ENCODE measurements at regions not wholly inside any gene's neighbourhood (a gene's known extent, or its start where the extent isn't known, plus 50 kb on each side); places are given as distances from the start of the nearest gene placed in this dataset.

DNA sequence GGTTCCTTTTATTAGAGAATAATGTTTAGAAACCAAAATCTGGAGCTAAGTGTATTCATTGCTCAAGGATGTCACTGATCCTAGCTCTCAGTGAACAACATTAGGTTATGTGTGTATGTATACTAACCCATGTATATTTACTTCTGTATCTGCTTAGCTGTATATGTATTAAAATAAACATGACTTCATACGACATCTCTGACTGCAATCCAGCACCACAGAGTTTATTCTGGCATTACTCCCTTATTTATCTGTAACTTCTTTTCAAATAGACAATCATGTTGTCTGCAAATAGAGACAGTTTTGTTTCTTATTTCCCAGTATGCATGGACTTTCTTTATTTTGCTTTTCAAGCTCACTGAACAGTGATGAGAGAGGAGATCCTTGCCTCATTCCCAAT, 441.0 kb upstream of the NFE2L3 start (continued):
- TF ChIP-seq, protein P1, sequence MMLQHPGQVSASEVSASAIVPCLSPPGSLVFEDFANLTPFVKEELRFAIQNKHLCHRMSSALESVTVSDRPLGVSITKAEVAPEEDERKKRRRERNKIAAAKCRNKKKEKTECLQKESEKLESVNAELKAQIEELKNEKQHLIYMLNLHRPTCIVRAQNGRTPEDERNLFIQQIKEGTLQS (IDR thresholded peaks at IDR 0.05): no peak
- no peak for TF ChIP-seq YY1 (IDR thresholded peaks at IDR 0.05; ENCODE audit: extremely low read depth, insufficient replicate concordance, low read depth, low read length)

- no peak for TF ChIP-seq FOSL1 (IDR thresholded peaks at IDR 0.05; ENCODE audit: low read depth)
- TF ChIP-seq, protein P2, sequence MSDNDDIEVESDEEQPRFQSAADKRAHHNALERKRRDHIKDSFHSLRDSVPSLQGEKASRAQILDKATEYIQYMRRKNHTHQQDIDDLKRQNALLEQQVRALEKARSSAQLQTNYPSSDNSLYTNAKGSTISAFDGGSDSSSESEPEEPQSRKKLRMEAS (IDR thresholded peaks at IDR 0.05): no peak
- TF ChIP-seq EZH2 (IDR thresholded peaks at IDR 0.05): no peak
- TF ChIP-seq ELF1 (IDR thresholded peaks at IDR 0.05; ENCODE audit: borderline replicate concordance, low read depth): no peak
- TF ChIP-seq TCF7L2 (IDR thresholded peaks at IDR 0.05; ENCODE audit: borderline replicate concordance, extremely low read depth, insufficient read depth, insufficient read length): no peak
- TF ChIP-seq ZNF274 (IDR thresholded peaks at IDR 0.05; ENCODE audit: low read depth, low read length): no peak
- TF ChIP-seq POLR2A (IDR thresholded peaks at IDR 0.05; ENCODE audit: borderline replicate concordance, extremely low read depth, insufficient read depth, insufficient read length): no peak
- no peak for TF ChIP-seq RAD21 (IDR thresholded peaks at IDR 0.05; ENCODE audit: low read depth)
- TF ChIP-seq SP1 (IDR thresholded peaks at IDR 0.05; ENCODE audit: low read depth): no peak
- TF ChIP-seq EZH2phosphoT487 (IDR thresholded peaks at IDR 0.05; ENCODE audit: borderline replicate concordance): no peak
- TF ChIP-seq JUND (IDR thresholded peaks at IDR 0.05): no peak
- TF ChIP-seq CEBPB (IDR thresholded peaks at IDR 0.05; ENCODE audit: low read depth): no peak
- TF ChIP-seq ZFX (IDR thresholded peaks at IDR 0.05): no peak
- no peak for TF ChIP-seq EGR1 (IDR thresholded peaks at IDR 0.05; ENCODE audit: low read depth)
- no peak for TF ChIP-seq CTCF (IDR thresholded peaks at IDR 0.05 in 2 of 3, conservative IDR thresholded peaks at IDR 0.05 in 1 of 3; ENCODE audit: borderline replicate concordance in 1 of 3, insufficient read depth in 1 of 3, low read depth in 2 of 3, low read length in 2 of 3)
- TF ChIP-seq SIN3A (IDR thresholded peaks at IDR 0.05; ENCODE audit: low read depth): no peak
- no peak for TF ChIP-seq CBX3 (IDR thresholded peaks at IDR 0.05; ENCODE audit: low read depth)
- TF ChIP-seq SRF (IDR thresholded peaks at IDR 0.05; ENCODE audit: low read depth): no peak
- TF ChIP-seq, protein P1 (IDR thresholded peaks at IDR 0.05): no peak
- TF ChIP-seq POLR2AphosphoS5 (IDR thresholded peaks at IDR 0.05; ENCODE audit: low read depth, low read length): no peak
- DNase-seq (ENCODE audit: low read depth, low spot score): no peak
- CTCF ChIA-PET: no interaction called here
These were observed 440.1 kb upstream of the NFE2L3 start for GRCh38 chr7:25711940-25712339.

More at GRCh38 chr7:25711940-25712339, 440.1 kb upstream of the NFE2L3 start:
- ATAC-seq: no peak
- no peaks in the 10 kb centered on the region for H3K9me2 ChIP-seq (ENCODE audit: insufficient read depth)
- H3K36me3 ChIP-seq (ENCODE audit: control insufficient read depth in 1 of 2, insufficient read depth in 2 of 2, low read length in 2 of 2): no peaks in the 10 kb centered on the region
- no peak overlapping the region for H3K4me3 ChIP-seq (replicated peaks in 1 of 2; ENCODE audit: low read depth in 1 of 2, low read length in 2 of 2)
- BruUV-seq (replicated peaks): no TSS peak
- no peaks in the 10 kb centered on the region for H4K20me1 ChIP-seq (ENCODE audit: insufficient read depth)
- peaks cover 25% of the 10 kb centered on the region for H3K27me3 ChIP-seq (ENCODE audit: insufficient read depth, low read length)
- ChIA-PET RAD21 (ENCODE audit: low non-redundant PET in 1 of 2, low total read pairs in 2 of 2, uncharacterized antibody in 2 of 2, unreplicated experiment in 2 of 2) (no interaction called here), POLR2A (no interaction called here)
- no peak overlapping the region for H2AFZ ChIP-seq (ENCODE audit: low read depth, low read length, poor library complexity, severe bottlenecking)
- no peaks in the 10 kb centered on the region for H3K4me1 ChIP-seq (ENCODE audit: control insufficient read depth in 1 of 2, insufficient read depth in 2 of 2, low read length in 2 of 2)
- no peak overlapping the region for H3K9ac ChIP-seq (ENCODE audit: low read length)
- intact Hi-C loops (cut with micrococcal nuclease): no loop called here
- H3K79me2 ChIP-seq (ENCODE audit: insufficient read depth, low read length): no peaks in the 10 kb centered on the region
- no peaks in the 10 kb centered on the region for H3K9me3 ChIP-seq (ENCODE audit: control insufficient read depth in 1 of 2, insufficient read depth in 1 of 2, low read depth in 1 of 2, low read length in 2 of 2)
- H3K4me2 ChIP-seq (ENCODE audit: low read length): no peak overlapping the region
- no peak overlapping the region for H3K27ac ChIP-seq (ENCODE audit: low read depth, low read length)

Measured in HCT116 (cell line).